HG03521 (cell line): ENCODE measurements at regions not wholly inside any gene's neighbourhood (a gene's known extent, or its start where the extent isn't known, plus 50 kb on each side); places are given as distances from the start of the nearest gene placed in this dataset.

Source experiments
- ATAC-seq: cut with Tn5 transposase; IDR thresholded peaks from one replicate; pipeline ENCODE4 v1.9.1; 2021; ENCODE audit warnings: mild to moderate bottlenecking, moderate library complexity; ENCODE audit not compliant: unreplicated experiment

GRCh38 chr3:43932921-43933320, 242.2 kb downstream of the ABHD5 start:
- no peak for ATAC-seq

- no peak for ATAC-seq
These were observed 257.3 kb downstream of the ABHD5 start for GRCh38 chr3:43948013-43948412.

GRCh38 chr3:43949594-43949993, 258.9 kb downstream of the ABHD5 start:
- ATAC-seq: no peak

- ATAC-seq: no peak
These were observed 260.0 kb downstream of the ABHD5 start for GRCh38 chr3:43950775-43951174.

- ATAC-seq: no peak
These were observed 261.1 kb downstream of the ABHD5 start for GRCh38 chr3:43951813-43952212.

- no peak for ATAC-seq
These were observed 262.6 kb downstream of the ABHD5 start for GRCh38 chr3:43953380-43953779.

GRCh38 chr3:43953814-43954692, 263.3 kb downstream of the ABHD5 start:
- no peak for ATAC-seq

GRCh38 chr3:43956945-43957344, 266.2 kb downstream of the ABHD5 start:
- no peak for ATAC-seq

- no peak for ATAC-seq
These were observed 266.8 kb downstream of the ABHD5 start for GRCh38 chr3:43957553-43957952.

GRCh38 chr3:43958005-43958770, 267.4 kb downstream of the ABHD5 start:
- ATAC-seq: no peak

- ATAC-seq: no peak
These were observed 268.2 kb downstream of the ABHD5 start for GRCh38 chr3:43958973-43959372.

- ATAC-seq: no peak
These were observed 269.0 kb downstream of the ABHD5 start for GRCh38 chr3:43959498-43960447.

GRCh38 chr3:43960448-43960840, 269.7 kb downstream of the ABHD5 start:
- no peak for ATAC-seq

GRCh38 chr3:43962043-43962442, 271.3 kb downstream of the ABHD5 start:
- no peak for ATAC-seq

- ATAC-seq: no peak
These were observed 272.5 kb downstream of the ABHD5 start for GRCh38 chr3:43963208-43963607.

GRCh38 chr3:43964640-43965039, 273.9 kb downstream of the ABHD5 start:
- no peak for ATAC-seq

- ATAC-seq: no peak
These were observed 274.9 kb downstream of the ABHD5 start for GRCh38 chr3:43965656-43966055.

- no peak for ATAC-seq
These were observed 275.4 kb downstream of the ABHD5 start for GRCh38 chr3:43966126-43966525.

GRCh38 chr3:43966530-43966929, 275.2 kb upstream of the TOPAZ1 start:
- no peak for ATAC-seq

GRCh38 chr3:43968465-43968864, 273.2 kb upstream of the TOPAZ1 start:
- no peak for ATAC-seq

- ATAC-seq: no peak
These were observed 271.7 kb upstream of the TOPAZ1 start for GRCh38 chr3:43969944-43970343.
